ENCODE measurements at regions not wholly inside any gene's neighbourhood (a gene's known extent, or its start where the extent isn't known, plus 50 kb on each side); places are given as distances from the start of the nearest gene placed in this dataset.
"Not testable (repeated sequence)": the region's sequence is repeated elsewhere in the genome, so short reads cannot be mapped to it uniquely, and the experiment has no call there.

GRCh38 chr6:133758815-133759335 is 130.0 kb upstream of the TCF21 start:
- DNase-seq, result no peak

DNA sequence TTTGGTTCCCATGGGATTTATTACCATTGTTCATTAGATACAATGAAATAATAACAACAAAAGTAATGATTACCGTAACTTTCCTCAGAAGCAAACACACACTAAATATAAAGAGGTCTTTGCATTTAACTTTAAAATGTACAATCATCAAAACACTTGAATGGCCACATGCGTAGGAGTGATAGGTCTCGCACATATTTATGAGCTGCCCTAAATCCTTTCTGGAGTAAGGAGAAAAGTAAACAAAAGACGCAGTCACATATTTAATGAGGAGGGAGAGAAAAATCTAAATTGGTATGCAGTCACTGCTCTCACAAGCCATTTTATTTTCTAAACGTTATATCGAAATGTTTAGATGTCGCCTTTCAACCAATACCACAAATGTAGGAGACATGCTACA is 129.4 kb upstream of the TCF21 start:
- DNase-seq, result no peak

DNA sequence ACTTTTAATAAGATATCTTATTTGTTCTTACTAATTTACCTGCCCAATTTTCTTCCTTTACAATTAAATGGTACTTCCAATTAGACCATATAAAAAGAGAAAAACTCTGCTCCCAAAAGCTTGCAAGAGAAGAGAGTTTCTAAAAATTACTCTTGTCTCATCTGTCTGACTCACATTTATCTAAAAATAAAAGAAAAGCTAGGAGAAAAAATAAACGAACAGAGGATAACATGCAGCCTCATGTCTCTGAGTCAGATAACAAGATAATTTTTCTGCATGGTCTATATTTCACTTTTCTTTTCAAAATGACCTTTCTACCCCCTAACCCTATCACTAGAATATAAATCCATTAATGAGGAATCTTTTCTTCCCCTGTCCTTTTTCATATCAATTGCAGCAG is 127.2 kb upstream of the TCF21 start:
- DNase-seq, result no peak

GRCh38 chr6:133764008-133764753 is 124.7 kb upstream of the TCF21 start:
- DNase-seq, result no peak

DNA sequence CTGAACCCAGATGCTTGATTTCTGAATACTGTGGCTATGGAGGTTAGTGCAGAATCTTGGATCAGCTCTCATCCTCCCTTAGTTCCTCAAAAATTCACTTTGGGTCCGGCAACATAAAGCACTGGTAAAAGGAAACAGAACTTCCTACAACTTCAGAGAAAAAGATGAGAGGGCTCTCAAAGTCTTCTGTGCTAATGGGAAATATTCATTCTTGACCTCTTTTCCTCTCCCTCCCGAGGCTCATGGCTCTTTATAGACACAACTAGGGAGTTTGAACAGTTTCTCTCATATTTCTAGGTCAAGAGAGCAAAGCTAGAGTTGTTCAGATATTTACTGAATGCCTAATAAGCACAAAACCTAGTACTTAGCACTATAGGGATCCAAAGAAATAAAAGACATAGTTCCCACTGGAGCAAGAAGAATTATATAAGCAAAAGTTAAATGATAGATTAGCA is 124.1 kb upstream of the TCF21 start:
- DNase-seq, result no peak

DNA sequence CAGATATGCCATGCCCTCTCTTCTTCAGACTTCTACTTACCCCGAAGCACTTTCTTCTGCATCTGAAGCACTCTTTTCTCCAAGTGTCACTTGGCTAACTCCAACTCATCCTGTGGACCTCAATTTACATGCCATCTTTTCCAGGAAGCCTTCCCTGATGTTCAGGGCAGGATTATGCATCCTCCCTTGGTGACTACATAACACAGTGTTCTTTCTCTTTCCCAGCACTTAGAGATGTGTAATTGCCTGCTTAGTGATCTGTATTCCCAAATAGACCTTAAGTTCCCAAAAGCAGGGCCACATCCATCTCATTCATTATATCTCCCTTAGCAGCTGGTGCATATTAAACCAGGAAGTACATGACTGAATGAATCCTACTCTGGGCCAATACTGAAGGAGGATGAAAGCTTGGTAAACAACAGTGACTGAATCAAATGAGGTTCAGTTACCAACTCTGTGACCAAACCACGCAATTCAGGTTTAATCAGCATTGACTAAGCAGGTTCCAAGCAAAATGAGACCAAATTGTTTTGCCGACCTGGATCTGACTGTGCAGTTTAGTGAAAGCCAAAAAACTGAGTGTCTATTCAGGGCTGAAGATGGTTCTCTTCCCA is 121.4 kb upstream of the TCF21 start:
- DNase-seq, result no peak

DNA sequence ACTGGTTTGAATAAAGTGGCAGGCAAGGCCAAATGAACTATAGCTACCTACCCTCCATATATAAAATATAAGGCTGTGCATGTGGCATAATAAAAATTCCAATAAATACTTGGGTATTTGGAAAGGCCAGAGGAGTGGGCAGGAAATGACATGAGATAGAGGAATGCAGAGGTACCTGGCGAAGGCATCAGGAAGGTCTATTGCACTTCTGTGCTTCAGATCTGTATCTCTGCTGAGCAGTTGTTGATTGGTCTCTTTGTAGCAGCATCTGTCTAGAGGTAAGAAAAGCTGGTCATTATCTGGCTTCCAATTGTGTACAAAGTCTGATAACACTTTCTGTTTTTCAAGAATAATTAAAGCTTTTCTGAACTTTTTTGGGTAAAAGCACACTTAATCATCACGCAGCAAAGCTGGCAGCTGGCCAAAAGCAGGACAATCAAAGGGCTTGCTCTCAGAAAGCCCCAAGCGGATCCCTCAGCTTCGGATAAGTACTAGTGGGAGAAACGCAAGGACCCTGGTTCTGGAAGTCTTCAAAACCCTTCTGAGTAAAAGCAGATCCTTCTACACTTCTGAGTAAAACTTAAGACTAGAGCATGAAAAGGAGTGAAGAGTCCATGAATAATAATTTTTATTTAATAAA is 120.1 kb upstream of the TCF21 start:
- DNase-seq, result no peak

DNA sequence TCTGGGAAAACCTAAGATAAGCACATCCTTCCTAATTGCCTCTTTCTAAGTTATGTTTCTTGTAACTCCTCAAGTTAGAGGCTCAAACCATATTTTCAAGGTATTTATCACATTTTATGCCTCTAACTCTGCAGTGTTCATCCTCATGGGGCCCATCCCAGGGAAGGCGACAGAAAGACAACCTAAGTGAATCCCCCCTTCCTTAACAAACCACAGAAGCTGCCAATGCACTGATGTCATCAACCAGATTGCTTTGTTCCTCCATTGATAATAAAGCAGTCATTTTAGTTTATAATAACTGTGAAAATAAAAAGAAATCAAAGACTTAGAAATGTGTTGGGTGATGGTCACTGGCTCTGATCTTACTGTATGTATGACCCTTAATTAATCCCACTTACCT is 119.5 kb upstream of the TCF21 start:
- DNase-seq, result no peak

GRCh38 chr6:133772567-133772966 is 116.3 kb upstream of the TCF21 start:
- DNase-seq, result no peak

- no peak for DNase-seq
Observed at GRCh38 chr6:133773776-133774175, 115.1 kb upstream of the TCF21 start.

- DNase-seq, result no peak
Observed at GRCh38 chr6:133774356-133774755, 114.6 kb upstream of the TCF21 start.

DNA sequence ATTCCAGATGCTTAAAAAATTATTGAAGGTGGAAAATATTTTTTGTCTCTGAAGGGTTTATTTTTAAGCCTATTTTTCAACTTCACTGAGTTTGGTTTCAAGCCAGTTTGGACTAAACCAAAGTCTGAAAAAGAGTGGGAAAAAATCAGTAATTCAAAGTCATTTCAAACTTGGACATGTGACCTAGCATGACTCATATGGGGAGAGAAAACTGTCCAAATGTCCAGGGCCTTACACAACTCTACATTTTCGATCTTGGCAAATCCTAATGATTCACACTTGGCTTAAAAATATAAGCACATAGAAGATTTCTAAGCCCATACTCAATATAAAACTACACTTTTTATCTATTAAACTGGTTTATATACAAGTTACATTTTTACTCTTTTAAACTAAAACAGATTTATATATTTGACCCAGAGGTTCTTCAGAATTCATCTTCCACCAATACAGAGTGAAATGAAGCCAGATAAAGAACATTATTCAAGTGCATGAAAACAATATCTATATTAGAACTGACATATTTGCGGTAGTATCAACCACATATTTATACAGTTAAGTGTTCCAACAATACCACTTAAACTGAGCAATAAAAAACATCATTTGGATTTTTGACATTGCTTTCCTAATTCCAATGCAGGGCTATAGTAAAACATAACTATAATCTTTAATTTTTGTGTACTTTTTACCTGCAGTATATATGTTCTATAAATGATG is 110.3 kb upstream of the TCF21 start:
- no peak for DNase-seq

DNA sequence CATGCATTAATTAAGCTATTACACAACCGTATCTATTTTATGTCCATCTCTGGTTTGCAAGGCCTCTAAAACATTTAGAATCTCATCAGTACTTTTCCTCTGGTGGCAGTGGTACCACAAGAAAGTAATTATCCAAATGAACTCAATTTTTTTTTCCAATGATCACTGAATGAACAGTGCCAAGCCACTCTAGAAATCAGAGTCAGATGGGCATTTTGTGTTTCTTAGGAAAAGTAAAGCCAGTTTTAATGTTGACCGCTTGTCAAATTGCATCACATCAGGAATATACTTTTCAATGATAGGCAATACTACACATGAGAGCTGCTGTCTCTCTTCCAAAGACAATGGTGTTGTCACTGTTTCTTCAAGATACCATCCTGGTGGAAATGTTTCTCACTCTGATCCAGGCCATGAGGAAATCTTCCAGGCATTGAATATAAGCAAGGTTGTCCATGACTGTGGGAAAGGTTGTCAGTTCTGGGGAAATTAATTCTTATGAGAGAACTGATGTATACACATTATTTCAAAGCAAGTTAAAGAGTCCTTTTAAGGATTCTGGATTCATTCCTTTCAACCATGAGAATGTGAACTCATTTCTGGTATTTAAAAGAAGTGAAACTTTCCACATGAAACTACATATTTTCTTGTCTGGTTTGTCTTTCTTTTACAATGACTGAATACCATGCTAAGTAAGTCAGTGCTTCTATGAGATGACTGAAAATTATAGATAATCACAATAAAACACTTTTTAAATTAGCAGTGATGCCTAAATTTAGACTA is 108.8 kb upstream of the TCF21 start:
- DNase-seq, result no peak

- no peak for DNase-seq
Observed at GRCh38 chr6:133786016-133786415, 102.9 kb upstream of the TCF21 start.

DNA sequence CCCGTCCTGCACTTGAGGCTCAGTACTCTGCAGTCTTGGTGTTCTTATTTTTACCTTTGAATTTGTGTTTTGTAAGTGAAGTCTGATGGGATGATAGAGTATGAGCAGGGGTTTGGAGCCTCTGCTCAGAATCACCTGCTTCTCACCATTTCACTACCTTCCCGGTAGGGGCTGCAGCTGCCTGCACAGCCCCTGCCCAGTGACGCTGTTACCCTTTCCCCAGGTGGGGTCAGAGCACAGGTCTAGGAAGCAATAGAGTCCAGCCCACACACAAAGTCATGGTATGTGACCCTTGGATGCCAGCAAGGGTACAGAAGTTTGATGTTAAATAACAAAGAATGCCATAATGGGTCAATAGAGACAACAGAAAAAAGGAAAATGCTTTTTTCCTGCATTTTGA is 101.8 kb upstream of the TCF21 start:
- no peak for DNase-seq

GRCh38 chr6:133787859-133788505 is 100.9 kb upstream of the TCF21 start:
- DNase-seq, result no peak

GRCh38 chr6:133788556-133788955 is 100.4 kb upstream of the TCF21 start:
- DNase-seq, result no peak

DNA sequence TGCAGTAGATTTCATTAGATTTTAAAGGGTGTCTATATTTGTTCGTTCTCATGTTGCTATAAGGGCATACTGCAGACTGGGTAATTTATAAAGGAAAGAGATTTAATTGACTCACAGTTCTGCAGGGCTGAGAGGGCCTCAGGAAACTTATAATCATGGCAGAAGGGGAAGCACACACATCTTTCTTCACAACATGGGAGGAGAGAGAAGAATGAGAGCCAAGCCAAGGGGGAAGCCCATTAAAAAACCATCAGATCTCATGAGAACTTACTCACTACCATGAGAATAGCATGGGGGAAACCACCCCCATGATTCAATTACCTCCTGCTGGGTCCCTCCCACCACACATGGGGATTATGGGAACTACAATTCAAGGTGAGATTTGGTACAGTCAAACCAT is 99.5 kb upstream of the TCF21 start:
- DNase-seq, result not testable (repeated sequence)

DNA sequence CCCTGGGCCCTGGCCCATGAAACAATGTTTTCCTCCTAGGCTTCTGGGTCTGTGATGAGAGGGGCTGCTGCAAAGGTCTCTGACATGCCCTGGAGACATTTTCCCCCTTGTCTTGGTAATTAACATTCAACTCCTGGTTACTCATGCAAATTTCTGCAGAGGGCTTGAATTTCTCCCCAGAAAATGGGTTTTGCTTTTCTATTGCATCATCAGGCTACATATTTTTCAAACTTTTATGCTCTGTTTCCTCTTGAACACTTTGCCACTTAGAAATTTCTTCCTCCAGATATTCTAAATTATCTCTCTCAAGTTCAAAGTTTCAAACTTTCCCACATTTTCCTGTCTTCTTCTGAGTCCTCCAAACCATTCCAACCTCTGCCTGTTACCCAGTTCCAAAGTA is 98.2 kb upstream of the TCF21 start:
- not testable (repeated sequence) for DNase-seq

GRCh38 chr6:133795051-133795450 is 93.9 kb upstream of the TCF21 start:
- DNase-seq, result not testable (repeated sequence)

DNA sequence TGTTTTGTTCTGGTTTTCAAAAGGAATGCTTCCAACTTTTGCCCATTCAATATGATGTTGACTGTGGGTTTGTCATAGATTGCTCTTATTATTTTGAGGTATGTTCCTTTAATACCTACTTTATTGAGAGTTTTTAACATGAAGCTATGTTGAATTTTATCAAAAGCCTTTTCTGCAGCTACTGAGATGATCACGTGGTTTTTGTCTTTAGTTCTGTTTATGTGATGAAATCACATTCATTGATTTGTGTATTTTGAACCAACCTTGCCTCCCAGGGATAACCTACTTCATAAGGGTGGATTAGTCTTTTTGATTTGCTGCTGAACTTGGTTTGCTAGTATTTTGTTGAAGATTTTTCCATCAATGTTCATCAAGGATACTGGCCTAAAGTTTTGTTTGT is 92.7 kb upstream of the TCF21 start:
- DNase-seq, result no peak

DNA sequence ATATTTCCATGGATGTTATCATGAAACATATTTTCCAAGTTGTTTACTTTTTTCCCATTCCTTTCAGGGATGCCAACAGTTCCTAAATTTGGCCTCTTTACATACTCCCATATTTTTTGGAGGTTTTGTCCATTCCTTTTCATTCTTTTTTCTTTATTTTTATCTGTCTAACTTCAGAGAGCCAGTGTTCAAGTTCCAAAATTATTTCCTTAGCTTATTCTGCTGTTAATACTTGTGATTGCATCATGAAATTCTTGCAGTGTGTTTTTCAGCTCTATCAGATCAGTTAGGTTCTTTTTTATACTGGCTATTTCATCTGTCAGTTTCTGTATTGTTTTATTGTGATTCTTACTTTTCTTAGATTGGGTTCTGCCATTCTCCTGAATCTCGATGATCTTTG is 89.9 kb upstream of the TCF21 start:
- no peak for DNase-seq
